HEK293T (cell line): ENCODE measurements at regions not wholly inside any gene's neighbourhood (a gene's known extent, or its start where the extent isn't known, plus 50 kb on each side); places are given as distances from the start of the nearest gene placed in this dataset.

Experiments
- CTCF ChIA-PET: fragments of 350-600 bp; formaldehyde crosslinking; extraction: SDS; loops from one replicate; lab custom pipeline; 2021; ENCODE audit warnings: antibody characterized with exemption, inconsistent platforms; lab: Yijun Ruan, JAX
- POLR2A ChIA-PET: fragments of 350-600 bp; formaldehyde crosslinking; extraction: SDS; loops from one replicate; lab custom pipeline; 2020; ENCODE audit warnings: antibody characterized with exemption, inconsistent platforms; lab: Yijun Ruan, JAX
- DNase-seq: peaks from one replicate; pipeline ENCODE4 v3.0.0; 2012; ENCODE audit warnings: mixed read lengths; ENCODE audit errors: extremely low spot score
- ARNT ChIP-seq: fragments of 450-650 bp; IDR thresholded peaks from 2 replicates; pipeline ENCODE4 v1.6.1; 2017; ENCODE audit warnings: mild to moderate bottlenecking
- BHLHE40 ChIP-seq: fragments of 450-650 bp; IDR thresholded peaks from 2 replicates; pipeline ENCODE4 v1.6.1; 2016; ENCODE audit warnings: mild to moderate bottlenecking, moderate library complexity, borderline replicate concordance
- CTBP1 ChIP-seq: fragments of 450-650 bp; IDR thresholded peaks from 2 replicates; pipeline ENCODE4 v1.6.1; 2016; ENCODE audit warnings: borderline replicate concordance
- ELF4 ChIP-seq: fragments of 450-650 bp; IDR thresholded peaks from 2 replicates; pipeline ENCODE4 v1.6.1; 2017; ENCODE audit warnings: antibody characterized with exemption
- FOXA1 ChIP-seq: fragments of 450-650 bp; IDR thresholded peaks from 2 replicates; pipeline ENCODE4 v1.6.1; 2016; ENCODE audit warnings: mild to moderate bottlenecking
- FOXK2 ChIP-seq: fragments of 450-650 bp; IDR thresholded peaks from 2 replicates; pipeline ENCODE4 v1.6.1; 2016; ENCODE audit warnings: mild to moderate bottlenecking
- FOXM1 ChIP-seq: fragments of 450-650 bp; IDR thresholded peaks from 2 replicates; pipeline ENCODE4 v1.6.1; 2017; ENCODE audit warnings: mild to moderate bottlenecking, borderline replicate concordance
- HDGF ChIP-seq: fragments of 450-650 bp; IDR thresholded peaks from 2 replicates; pipeline ENCODE4 v1.6.1; 2017; ENCODE audit warnings: antibody characterized with exemption, borderline replicate concordance
- L3MBTL2 ChIP-seq: fragments of 450-650 bp; conservative IDR thresholded peaks from 2 replicates; pipeline ENCODE4 v1.6.1; 2016; ENCODE audit warnings: mild to moderate bottlenecking
- LEF1 ChIP-seq: fragments of 450-650 bp; IDR thresholded peaks from 2 replicates; pipeline ENCODE4 v1.6.1; 2017; ENCODE audit warnings: mild to moderate bottlenecking, borderline replicate concordance
- NFRKB ChIP-seq: fragments of 450-650 bp; IDR thresholded peaks from 2 replicates; pipeline ENCODE4 v1.6.1; 2016; ENCODE audit warnings: mild to moderate bottlenecking, moderate library complexity
- SP1 ChIP-seq: fragments of 450-650 bp; IDR thresholded peaks from 2 replicates; pipeline ENCODE4 v1.6.1; 2017
- SUZ12 ChIP-seq: fragments of 450-650 bp; IDR thresholded peaks from 2 replicates; pipeline ENCODE4 v1.6.1; 2016; ENCODE audit warnings: mild to moderate bottlenecking
- TARDBP ChIP-seq: fragments of 450-650 bp; IDR thresholded peaks from 2 replicates; pipeline ENCODE4 v1.6.1; 2016
- ZNF384 ChIP-seq: fragments of 450-650 bp; IDR thresholded peaks from 2 replicates; pipeline ENCODE4 v1.6.1; 2016
- TF ChIP-seq, protein P1 (sequence below): fragments of 450-650 bp; IDR thresholded peaks from 2 replicates; pipeline ENCODE4 v1.6.1; 2016

DNA sequence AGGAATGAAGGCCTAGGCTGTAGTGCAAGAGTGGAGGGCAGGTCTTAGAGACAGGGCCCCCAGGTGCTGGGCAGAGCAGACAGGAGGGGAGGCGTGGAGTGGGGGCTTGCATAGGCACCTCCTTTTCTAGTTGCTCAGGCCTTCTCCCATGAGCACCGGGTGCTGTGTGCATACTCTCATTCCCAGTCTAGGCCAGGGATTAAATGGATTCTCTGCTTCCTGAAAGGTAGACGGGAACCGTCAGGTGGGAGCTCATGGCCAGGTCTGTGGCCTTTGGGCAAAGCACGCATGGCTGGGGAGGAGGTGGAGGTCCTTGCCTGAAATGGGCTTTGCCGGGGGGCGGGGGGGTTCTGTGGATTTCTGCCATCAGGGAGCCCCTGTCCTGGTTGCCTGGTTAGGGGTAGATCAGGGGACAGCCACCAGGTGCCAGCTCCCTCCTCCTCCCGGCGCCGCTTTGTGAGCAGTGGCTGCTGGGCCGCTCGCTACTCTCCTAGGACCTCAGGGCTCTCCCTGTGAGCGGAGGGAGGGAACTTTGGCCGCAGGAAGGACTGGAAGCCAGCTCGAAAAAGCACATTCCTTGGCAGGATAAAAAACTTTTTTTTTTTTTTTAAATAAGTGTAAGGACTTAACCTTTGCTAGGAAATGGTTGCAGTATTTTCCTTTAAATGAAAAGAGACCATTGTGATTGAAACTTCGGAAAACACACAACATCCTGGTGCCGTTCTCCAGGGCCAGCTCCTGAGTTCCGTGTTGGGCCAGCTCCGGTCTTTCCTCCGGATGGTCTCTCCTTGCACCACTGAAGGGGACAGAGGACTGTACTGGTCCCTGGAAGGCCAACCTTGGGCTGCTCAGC lies 82.8 kb upstream of the HAAO start:
- ChIA-PET CTCF (no interaction called here), POLR2A (no interaction called here)
- no peak for DNase-seq
- TF ChIP-seq SP1, result no peak
- no peak for TF ChIP-seq ZNF384
- TF ChIP-seq CTBP1, result no peak
- TF ChIP-seq HDGF, result no peak
- no peak for TF ChIP-seq SUZ12
- no peak for TF ChIP-seq ELF4
- no peak for TF ChIP-seq FOXK2
- no peak for TF ChIP-seq LEF1
- TF ChIP-seq, protein P1, sequence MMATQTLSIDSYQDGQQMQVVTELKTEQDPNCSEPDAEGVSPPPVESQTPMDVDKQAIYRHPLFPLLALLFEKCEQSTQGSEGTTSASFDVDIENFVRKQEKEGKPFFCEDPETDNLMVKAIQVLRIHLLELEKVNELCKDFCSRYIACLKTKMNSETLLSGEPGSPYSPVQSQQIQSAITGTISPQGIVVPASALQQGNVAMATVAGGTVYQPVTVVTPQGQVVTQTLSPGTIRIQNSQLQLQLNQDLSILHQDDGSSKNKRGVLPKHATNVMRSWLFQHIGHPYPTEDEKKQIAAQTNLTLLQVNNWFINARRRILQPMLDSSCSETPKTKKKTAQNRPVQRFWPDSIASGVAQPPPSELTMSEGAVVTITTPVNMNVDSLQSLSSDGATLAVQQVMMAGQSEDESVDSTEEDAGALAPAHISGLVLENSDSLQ, result no peak
- TF ChIP-seq ARNT, result no peak
- TF ChIP-seq FOXM1, result no peak
- TF ChIP-seq NFRKB, result no peak
- no peak for TF ChIP-seq TARDBP
- TF ChIP-seq BHLHE40, result no peak
- TF ChIP-seq L3MBTL2, result no peak
- TF ChIP-seq FOXA1, result no peak

DNA sequence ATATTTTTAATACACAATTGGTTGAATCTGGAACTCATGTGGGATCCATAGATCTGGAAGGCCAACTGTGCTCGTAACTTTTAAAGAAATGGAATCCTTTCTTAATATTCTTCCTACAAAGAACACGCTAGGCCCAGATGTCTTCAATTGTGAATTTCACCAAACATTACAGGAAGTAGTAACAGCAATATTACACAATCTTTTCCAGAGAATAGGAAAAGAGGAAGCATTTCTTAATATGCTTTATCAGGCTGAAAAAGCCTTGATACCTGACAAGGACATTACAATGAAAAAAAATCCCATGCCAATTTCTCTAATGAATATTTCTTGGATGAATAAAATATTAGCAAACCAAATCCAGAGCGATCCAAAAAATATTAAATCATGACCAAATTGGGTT lies 80.3 kb upstream of the HAAO start:
- CTCF ChIA-PET, result no interaction called here
- DNase-seq, result no peak
- POLR2A ChIA-PET, result no interaction called here
- no peak for TF ChIP-seq SUZ12
- TF ChIP-seq ELF4, result no peak
- TF ChIP-seq, protein P1, result no peak
- TF ChIP-seq BHLHE40, result no peak
- no peak for TF ChIP-seq LEF1

DNA sequence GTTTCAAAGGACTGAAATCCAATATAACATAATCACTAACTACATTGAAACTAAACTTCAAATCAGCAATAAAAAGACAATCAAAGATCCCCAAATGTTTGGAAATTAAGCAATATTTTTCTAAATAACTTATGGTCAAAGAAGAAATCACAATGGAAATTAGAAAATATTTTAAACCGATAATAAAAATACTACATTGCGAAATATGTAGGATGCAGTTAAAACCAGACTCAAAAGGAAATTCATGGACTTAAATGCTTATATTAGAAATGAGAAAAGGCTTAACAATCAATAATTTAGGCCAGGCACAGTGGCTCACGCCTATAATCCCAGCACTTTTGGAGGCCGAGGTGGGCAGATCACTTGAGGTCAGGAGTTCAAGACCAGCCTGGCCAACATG lies 79.0 kb upstream of the HAAO start:
- TF ChIP-seq, protein P1, result no peak
- no peak for TF ChIP-seq ELF4
- no peak for TF ChIP-seq LEF1
- TF ChIP-seq BHLHE40, result no peak
- TF ChIP-seq ARNT, result no peak
- no peak for TF ChIP-seq SP1
- no peak for TF ChIP-seq FOXM1
- no peak for TF ChIP-seq HDGF
- TF ChIP-seq ZNF384, result no peak
- TF ChIP-seq SUZ12, result no peak
- no peak for TF ChIP-seq FOXA1
- no peak for TF ChIP-seq FOXK2
- DNase-seq, result no peak
- CTCF ChIA-PET, result no interaction called here
- POLR2A ChIA-PET, result no interaction called here

DNA sequence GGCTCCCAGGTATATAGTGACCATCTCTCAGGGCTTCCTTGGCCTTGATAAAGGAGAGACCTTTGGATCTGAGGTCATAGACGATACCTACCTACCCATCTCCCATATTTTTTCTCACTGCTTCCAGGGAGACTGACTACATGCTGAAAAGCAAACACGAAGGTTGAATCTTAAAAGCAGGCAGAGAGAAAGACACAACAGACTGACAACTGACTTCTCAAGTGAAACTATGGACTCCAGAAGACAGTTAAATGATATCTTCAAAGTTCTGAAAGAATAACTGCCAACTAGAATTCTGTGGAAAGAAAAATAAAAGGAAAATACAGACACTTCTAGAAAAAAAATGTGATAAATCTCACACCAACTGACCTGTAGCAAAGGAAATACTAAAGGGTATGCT lies 76.5 kb upstream of the HAAO start:
- no peak for TF ChIP-seq L3MBTL2
- no peak for TF ChIP-seq ELF4
- TF ChIP-seq ZNF384, result no peak
- TF ChIP-seq, protein P1, result no peak
- TF ChIP-seq NFRKB, result no peak
- no peak for TF ChIP-seq BHLHE40
- TF ChIP-seq FOXM1, result no peak
- no peak for TF ChIP-seq FOXK2
- no peak for TF ChIP-seq ARNT
- no peak for TF ChIP-seq TARDBP
- no peak for TF ChIP-seq FOXA1
- no peak for TF ChIP-seq LEF1
- no peak for TF ChIP-seq CTBP1
- ChIA-PET CTCF (no interaction called here), POLR2A (no interaction called here)
- DNase-seq, result no peak

DNA sequence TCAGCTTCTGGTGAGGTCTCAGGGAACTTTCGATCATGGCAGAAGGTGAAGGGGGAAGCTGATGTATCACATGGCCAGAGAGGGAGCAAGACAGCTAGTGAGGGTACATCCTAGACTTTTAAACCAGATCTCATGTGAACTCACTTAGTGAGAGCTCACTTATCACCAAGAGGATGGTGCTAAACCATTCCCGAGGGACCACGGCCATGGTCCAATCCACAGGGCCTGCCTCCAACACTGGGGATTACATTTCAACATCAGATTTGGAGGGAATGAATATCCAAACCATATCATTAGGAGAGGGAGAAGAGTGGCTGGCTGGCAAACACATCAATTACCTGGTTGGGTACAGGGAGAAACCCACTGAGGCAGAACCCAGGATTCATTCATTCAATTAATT lies 75.7 kb upstream of the HAAO start:
- ChIA-PET POLR2A (no interaction called here), CTCF (no interaction called here)
- DNase-seq, result no peak
- TF ChIP-seq TARDBP (no peak), BHLHE40 (no peak), FOXK2 (no peak)
